HG03521 (cell line): ENCODE measurements at regions not wholly inside any gene's neighbourhood (a gene's known extent, or its start where the extent isn't known, plus 50 kb on each side); places are given as distances from the start of the nearest gene placed in this dataset.
"Not testable (repeated sequence)": the region's sequence is repeated elsewhere in the genome, so short reads cannot be mapped to it uniquely, and the experiment has no call there.

ENCODE experiments used
- ATAC-seq: cut with Tn5 transposase; IDR thresholded peaks from one replicate; pipeline ENCODE4 v1.9.1; 2021; ENCODE audit warnings: mild to moderate bottlenecking, moderate library complexity; ENCODE audit not compliant: unreplicated experiment

GRCh38 chr18:68387246-68387645, 327.7 kb downstream of the TMX3 start:
- no peak for ATAC-seq

DNA sequence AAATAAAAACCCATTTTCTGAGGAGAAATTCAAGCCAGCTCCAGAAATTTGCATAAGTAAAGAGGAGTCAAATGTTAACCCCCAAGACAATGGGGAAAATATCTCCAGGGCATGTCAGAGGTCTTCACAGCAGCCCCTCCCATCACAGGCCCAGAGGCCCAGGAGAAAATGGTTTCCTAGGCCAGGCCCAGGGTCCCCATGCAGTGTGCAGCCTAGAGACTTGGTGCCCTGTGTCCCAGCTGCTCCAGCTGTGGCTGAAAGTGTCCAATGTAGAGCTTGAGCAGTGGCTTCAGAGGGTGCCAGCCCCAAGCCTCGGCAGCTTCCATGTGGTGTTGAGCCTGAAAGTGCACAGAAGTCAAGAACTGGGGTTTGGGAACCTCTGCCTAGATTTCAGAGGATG, 330.9 kb downstream of the TMX3 start:
- ATAC-seq: not testable (repeated sequence)

GRCh38 chr18:68376926-68377325, 338.0 kb downstream of the TMX3 start:
- ATAC-seq: no peak

- ATAC-seq: no peak
Measured at GRCh38 chr18:68362907-68363306, 352.0 kb downstream of the TMX3 start.

DNA sequence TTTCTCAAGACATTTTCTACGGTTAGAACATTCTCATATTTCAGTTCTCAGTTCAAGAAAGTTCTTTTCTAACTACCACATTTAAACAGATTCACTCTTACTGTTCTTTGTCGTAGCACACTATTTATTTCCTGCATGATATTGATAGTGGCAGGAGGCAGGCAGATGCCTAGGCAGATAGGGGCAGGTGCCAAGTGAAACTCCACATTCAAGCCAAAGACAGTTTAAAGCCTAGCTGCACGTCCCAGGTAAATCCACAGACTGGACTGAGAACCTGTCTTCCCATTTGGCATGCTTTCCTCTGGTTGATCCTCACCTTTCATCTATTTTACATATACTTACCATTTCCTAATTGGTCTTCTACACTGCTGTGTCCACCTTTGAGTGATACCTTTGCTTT, 359.3 kb downstream of the TMX3 start:
- ATAC-seq: no peak

- ATAC-seq: no peak
Measured at GRCh38 chr18:68354176-68354575, 360.7 kb downstream of the TMX3 start.

- no peak for ATAC-seq
Measured at GRCh38 chr18:68342039-68342659, 372.8 kb downstream of the TMX3 start.

- ATAC-seq: no peak
Measured at GRCh38 chr18:68340606-68341005, 374.3 kb downstream of the TMX3 start.

DNA sequence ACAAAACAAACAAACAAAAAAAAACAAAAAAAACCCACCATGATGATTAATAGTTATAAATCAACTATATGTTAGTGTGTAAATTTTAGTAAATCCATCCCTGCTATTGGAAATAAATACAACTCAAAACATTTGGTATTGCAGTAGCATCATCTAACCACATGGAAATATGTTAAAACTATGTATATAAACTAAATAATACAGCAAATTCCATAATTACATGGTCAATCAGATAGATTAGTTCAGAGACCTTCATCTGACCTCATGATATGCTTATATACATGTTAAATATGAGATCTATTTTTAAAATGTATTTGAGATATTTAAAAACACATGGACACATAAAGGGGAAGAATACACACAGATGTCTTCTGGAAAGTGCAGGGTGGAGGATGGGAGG, 384.2 kb downstream of the TMX3 start:
- ATAC-seq: no peak

GRCh38 chr18:68323921-68324320, 391.0 kb downstream of the TMX3 start:
- no peak for ATAC-seq

DNA sequence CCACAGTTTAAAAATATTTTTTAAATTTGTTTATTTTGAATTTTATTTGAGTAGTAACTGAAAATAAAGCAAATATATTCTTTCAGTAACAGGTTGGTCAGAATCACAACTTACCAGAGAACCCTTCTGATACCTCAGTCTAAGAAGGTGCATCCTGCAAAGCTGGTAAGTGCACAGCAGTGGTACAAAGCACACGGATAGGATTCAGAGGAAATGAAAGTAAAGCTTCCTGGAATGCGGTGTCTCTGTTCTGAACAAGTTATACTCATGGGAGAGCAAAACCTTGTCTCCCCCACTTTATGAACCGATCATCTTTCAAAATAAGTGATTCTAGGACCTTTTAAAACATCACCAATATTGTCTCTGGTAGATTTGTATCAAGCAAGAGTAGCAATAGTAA, 398.3 kb downstream of the TMX3 start:
- no peak for ATAC-seq

GRCh38 chr18:68314403-68314802, 400.5 kb downstream of the TMX3 start:
- no peak for ATAC-seq

GRCh38 chr18:68301441-68301840, 413.5 kb downstream of the TMX3 start:
- no peak for ATAC-seq

GRCh38 chr18:68299906-68300305, 415.0 kb downstream of the TMX3 start:
- no peak for ATAC-seq

DNA sequence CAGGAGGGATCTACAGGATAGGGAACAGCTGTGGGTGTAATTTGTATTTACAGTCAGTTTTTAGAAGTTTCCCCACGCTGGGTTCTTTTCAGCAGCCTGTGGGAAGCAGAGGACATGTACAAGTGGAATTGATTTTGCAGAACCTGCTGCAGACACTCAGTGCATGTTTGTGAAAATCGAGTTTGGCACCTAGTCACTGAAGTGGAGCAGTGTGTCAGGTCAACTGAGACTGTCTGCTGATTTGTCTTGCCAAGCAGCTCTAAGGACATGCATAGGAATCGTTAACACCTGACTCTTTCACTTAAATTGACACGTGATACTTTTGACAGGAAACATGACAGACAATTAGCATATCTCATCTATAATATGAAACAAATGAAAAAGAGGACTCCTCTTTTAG, 416.6 kb downstream of the TMX3 start:
- ATAC-seq: no peak

- no peak for ATAC-seq
Measured at GRCh38 chr18:68288408-68288807, 426.5 kb downstream of the TMX3 start.

DNA sequence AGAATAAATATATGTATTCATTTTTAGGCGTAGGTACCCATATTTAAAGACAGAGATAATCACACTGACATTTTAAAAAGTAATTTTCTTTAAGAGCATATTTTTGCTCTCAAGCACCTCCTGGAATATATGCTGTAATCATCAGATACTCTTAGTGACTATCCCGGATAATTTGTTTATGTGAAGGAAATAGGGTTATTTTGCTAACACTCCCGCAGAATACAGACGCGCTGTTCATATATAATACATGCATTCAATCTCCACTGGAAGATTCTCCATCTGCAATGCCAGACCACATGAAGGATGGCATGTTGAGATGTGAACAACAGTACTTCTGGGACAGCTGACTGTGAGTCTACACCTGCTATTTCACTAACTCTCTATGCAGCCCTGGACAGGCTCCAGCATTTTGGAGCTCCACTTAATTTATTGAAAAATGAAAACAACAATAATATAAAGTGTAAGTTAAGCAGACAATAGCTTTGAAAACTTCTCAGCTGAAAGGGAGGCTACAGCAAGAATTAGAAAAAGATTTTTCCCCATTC, 430.6 kb downstream of the TMX3 start:
- no peak for ATAC-seq

- no peak for ATAC-seq
Measured at GRCh38 chr18:68283834-68284233, 431.1 kb downstream of the TMX3 start.

DNA sequence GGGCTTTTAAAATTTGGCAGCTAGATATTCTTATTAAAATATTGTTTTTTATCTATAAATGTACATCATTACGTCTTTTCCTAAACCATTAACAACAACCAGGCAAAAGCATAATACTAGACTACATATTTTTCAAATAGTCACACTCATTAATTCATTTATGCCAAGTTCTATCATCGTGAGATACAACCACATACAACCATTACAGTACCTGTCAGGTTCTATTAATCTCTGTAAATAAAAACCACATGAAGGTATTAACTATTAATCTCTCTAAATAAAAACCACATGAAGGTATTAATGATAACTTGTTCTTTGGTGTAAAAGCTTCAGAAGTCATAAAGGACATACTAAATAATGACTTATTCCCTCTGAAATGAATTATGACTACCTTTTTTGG, 432.7 kb downstream of the TMX3 start:
- ATAC-seq: no peak

GRCh38 chr18:68275616-68276015, 439.3 kb downstream of the TMX3 start:
- no peak for ATAC-seq

DNA sequence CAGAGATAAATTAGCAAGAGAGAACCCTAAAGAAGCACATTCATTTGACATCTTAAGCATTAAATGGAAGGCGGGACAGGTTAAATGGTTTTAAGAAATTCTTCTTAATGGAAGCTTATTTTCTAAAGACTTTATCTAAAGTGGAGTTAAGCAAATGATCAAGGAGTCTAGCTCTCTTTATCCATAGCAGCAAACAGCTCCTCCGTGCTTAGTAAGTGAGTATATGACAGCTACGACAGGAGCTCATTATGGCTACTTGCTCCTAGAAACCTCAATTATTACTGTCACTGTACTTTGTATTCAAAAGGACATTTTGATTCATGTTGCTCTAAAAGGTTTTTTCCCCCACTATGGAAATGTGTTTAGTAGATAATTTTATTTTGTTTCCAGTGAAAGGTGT, 444.9 kb downstream of the TMX3 start:
- ATAC-seq: no peak

DNA sequence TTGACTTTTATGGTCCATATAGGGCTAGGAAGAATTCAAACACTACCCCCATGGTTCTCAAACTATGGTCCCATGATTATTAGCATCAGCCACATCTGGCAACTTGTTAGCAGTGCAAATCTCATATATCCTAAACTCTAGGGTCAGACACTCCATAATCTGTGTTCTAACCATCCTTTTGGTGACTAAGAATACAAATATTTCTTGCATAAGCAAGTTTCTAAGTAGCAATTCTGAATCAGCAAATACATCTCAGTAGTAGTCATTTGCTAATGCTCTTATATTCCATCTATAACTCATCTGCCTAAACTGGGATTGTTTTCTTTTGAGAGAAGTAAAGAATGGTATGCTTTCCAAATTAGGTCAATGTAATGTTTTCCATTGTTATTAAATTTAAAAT, 447.3 kb downstream of the TMX3 start:
- ATAC-seq: no peak

- no peak for ATAC-seq
Measured at GRCh38 chr18:68263481-68263880, 451.4 kb downstream of the TMX3 start.
